NCI-H2227 treated with DMSO at 0.1 percent for 48 hours (cell line): ENCODE measurements at regions not wholly inside any gene's neighbourhood (a gene's known extent, or its start where the extent isn't known, plus 50 kb on each side); places are given as distances from the start of the nearest gene placed in this dataset.

Experiments used
- DNase-seq: peaks from one replicate; lab custom pipeline; 2025; lab: John Stamatoyannopoulos, UW

GRCh38 chr15:53462651-53463050, 296.8 kb downstream of the WDR72 start:
- DNase-seq, result no peak

- DNase-seq, result no peak
Measured at GRCh38 chr15:53461677-53462076, 297.8 kb downstream of the WDR72 start.

GRCh38 chr15:53458736-53459135, 300.7 kb downstream of the WDR72 start:
- no peak for DNase-seq

GRCh38 chr15:53457479-53457878, 302.0 kb downstream of the WDR72 start:
- DNase-seq, result no peak

GRCh38 chr15:53454843-53455721, 304.4 kb downstream of the WDR72 start:
- DNase-seq, result no peak

GRCh38 chr15:53454535-53454842, 305.0 kb downstream of the WDR72 start:
- DNase-seq, result no peak

GRCh38 chr15:53453253-53454105, 306.0 kb downstream of the WDR72 start:
- DNase-seq, result no peak

- peak; percentile 94 for DNase-seq
Measured at GRCh38 chr15:53448232-53449015, 311.0 kb downstream of the WDR72 start.

GRCh38 chr15:53447742-53448141, 311.7 kb downstream of the WDR72 start:
- peak; percentile 94 for DNase-seq

GRCh38 chr15:53447053-53447574, 312.3 kb downstream of the WDR72 start:
- DNase-seq, result no peak

GRCh38 chr15:53446376-53446775, 313.1 kb downstream of the WDR72 start:
- no peak for DNase-seq

- DNase-seq, result no peak
Measured at GRCh38 chr15:53445531-53445930, 313.9 kb downstream of the WDR72 start.

- no peak for DNase-seq
Measured at GRCh38 chr15:53437985-53438841, 321.2 kb downstream of the WDR72 start.

GRCh38 chr15:53437366-53437765, 322.1 kb downstream of the WDR72 start:
- DNase-seq, result no peak

GRCh38 chr15:53434174-53434678, 325.2 kb downstream of the WDR72 start:
- DNase-seq, result peak; percentile 37

- DNase-seq, result no peak
Measured at GRCh38 chr15:53416219-53416940, 343.1 kb downstream of the WDR72 start.

GRCh38 chr15:53414167-53414566, 345.3 kb downstream of the WDR72 start:
- no peak for DNase-seq

- DNase-seq, result no peak
Measured at GRCh38 chr15:53412542-53412941, 346.9 kb downstream of the WDR72 start.

GRCh38 chr15:53404930-53405493, 354.5 kb downstream of the WDR72 start:
- DNase-seq, result no peak

- no peak for DNase-seq
Measured at GRCh38 chr15:53401503-53401902, 358.0 kb downstream of the WDR72 start.
